H7 (cell line): ENCODE measurements at regions not wholly inside any gene's neighbourhood (a gene's known extent, or its start where the extent isn't known, plus 50 kb on each side); places are given as distances from the start of the nearest gene placed in this dataset.
"Not testable (repeated sequence)": the region's sequence is repeated elsewhere in the genome, so short reads cannot be mapped to it uniquely, and the experiment has no call there.

Experiments
- DNase-seq: peaks from one replicate; pipeline ENCODE4 v3.0.0; 2012
- H3K27me3 ChIP-seq: 2 replicates; pipeline ENCODE4 v1.6.0; 2011; ENCODE audit warnings: mild to moderate bottlenecking, low read length; ENCODE audit not compliant: control insufficient read depth, insufficient read depth
- H3K36me3 ChIP-seq: replicated peaks from 2 replicates; pipeline ENCODE4 v1.5.1; 2011; ENCODE audit warnings: low read length; ENCODE audit not compliant: control insufficient read depth, insufficient read depth
- H3K4me3 ChIP-seq: 2 replicates; pipeline ENCODE4 v1.5.1; 2011; ENCODE audit warnings: low read depth, mild to moderate bottlenecking, control low read depth, low read length, moderate library complexity; ENCODE audit not compliant: insufficient read depth

DNA sequence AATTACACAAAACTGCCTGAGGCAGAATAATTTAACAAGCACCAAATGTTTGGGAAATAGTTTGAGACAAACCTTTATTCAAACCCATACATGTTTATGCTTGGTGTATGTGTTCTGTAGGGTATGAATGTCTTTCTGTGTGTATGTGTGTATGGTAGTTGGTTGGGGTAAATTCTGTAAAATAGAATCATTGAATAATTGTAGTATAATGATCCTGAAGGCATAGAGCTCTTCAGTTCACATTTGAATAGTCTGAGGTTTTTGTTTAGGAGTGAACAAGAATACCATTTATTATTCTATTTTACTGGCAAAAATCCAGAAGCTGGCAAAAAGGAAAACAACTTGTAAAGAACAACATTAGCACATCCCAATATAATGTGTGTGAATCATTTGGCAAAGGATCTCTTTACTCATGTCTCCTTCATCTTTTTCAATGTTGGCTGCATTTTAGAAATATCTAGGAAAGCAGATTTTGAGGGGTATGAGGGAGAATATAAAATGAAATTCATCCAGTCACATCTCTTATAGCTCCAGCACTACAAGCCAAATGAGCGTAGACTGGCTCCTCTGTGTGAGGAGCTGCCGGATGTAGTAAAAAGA, 70.4 kb upstream of the XIST start:
- H3K36me3 ChIP-seq, result no peaks in the 10 kb centered on the region
- H3K4me3 ChIP-seq, result no peak overlapping the region
- no peaks in the 10 kb centered on the region for H3K27me3 ChIP-seq
- no peak for DNase-seq

DNA sequence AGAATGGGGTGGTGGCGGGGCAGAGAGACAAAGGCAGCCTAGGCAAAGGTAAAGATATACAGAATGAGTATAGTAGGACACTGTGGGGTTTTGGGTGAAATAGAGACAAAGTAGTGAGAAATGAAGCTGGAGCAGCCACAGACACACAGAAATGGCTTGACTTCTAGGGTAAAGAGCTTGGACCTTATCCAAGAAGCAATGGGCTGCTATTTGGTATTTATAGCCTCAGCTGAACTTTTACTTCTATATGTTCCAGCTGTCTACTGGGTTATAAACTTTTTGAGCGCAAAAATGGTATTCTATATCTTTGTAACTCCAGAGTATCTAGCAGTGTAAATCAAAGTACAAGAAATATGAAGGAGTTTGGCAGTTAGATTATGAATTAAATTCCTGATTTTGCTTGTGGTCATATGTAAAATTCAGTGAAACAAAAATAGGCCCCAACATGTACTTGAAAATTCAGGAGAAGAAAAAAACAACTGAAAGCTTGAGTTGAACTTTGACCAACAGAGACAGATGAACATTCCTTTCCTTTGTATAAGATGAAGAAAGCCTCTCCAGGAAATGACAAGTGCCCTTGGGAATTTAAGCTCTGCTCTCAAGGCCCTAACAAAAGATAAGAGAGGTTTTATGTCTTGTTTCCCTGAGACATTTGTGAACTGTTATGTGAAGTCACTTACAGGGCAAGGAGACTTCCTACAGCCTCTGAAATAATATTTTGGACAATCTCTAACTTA, 64.6 kb upstream of the XIST start:
- Histone ChIP-seq H3K27me3 (no peaks in the 10 kb centered on the region), H3K36me3 (no peaks in the 10 kb centered on the region), H3K4me3 (no peak overlapping the region)
- peak; percentile 32 for DNase-seq

DNA sequence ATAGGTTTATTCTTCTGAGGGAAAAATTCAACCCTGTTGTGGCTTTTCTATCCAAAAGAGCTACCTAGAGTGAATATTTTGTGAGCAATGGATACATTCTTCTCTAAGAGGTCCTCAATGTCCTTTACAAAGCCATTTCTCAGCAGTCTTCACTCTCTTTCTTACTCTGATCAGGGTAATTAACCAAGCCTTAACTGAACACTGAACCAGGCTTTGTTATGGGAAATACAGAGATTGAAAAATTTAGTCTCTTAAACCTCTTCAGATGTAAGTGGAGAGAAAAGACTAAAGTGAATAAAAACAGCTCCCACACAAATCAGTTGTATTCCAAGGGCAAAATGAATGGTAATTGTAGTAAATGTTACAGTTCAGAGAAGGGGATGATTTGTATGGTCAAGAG, 64.0 kb upstream of the XIST start:
- H3K27me3 ChIP-seq, result no peaks in the 10 kb centered on the region
- no peak for DNase-seq
- H3K36me3 ChIP-seq, result no peaks in the 10 kb centered on the region
- H3K4me3 ChIP-seq, result no peak overlapping the region

DNA sequence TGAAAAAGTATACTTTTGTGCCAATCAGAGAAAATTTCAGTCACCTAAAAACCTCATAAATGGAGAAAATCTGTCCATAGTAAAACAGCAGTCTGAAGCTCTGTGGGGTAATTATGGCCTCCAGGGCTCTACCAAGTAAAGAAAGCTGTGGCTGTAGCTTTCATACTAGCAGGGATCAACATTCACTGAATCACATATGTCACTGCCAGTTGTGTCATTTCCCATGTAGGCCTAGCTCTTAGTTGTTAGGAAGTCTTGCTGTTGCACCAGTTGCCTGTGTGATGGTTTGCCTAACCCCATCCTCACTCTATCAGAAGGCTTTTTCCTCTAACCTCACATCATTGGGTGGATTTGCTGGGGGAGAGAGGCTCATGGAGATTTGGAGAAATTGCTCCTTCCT, 62.3 kb upstream of the XIST start:
- H3K4me3 ChIP-seq, DNase-seq, H3K36me3 ChIP-seq, H3K27me3 ChIP-seq: not testable (repeated sequence)

DNA sequence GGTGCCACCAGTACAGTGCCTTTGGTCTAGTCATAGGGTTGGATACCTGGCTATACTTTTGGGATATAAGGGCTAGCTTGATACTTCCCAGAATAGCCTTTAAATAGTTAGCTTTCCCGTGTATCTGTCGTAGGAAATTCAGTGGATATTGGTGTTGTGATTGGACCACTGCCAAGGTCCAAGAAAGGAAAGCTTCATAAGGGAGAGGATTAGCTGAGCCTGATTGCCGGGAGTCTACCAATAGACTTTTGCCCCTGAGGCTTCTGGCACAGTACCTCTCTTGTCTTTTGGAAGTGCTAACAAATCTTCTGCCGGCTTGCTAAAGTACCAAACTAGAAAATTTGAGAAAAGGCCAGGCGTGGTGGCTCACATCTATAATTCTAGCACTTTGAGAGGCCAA, 61.1 kb upstream of the XIST start:
- H3K36me3 ChIP-seq, result no peaks in the 10 kb centered on the region
- H3K27me3 ChIP-seq, result no peaks in the 10 kb centered on the region
- no peak for DNase-seq
- no peak overlapping the region for H3K4me3 ChIP-seq

DNA sequence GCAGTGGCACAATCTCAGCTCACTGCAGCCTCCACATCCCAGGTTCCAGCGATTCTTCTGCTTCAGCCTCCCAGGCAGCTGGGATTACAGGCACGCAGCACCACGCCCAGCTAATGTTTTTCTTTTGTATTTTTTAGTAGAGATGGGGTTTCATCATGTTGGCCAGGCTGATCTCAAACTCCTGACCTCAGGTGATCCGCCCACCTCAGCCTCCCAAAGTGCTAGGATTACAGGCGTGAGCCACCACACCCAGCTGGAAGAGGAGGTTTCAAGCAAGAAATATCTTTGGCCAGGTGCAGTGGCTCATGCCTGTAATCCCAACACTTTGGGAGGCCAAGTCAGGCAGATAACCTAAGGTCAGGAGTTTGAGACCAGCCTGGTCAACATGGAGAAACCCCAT, 59.4 kb upstream of the XIST start:
- not testable (repeated sequence) for H3K27me3 ChIP-seq, DNase-seq, H3K4me3 ChIP-seq, H3K36me3 ChIP-seq

DNA sequence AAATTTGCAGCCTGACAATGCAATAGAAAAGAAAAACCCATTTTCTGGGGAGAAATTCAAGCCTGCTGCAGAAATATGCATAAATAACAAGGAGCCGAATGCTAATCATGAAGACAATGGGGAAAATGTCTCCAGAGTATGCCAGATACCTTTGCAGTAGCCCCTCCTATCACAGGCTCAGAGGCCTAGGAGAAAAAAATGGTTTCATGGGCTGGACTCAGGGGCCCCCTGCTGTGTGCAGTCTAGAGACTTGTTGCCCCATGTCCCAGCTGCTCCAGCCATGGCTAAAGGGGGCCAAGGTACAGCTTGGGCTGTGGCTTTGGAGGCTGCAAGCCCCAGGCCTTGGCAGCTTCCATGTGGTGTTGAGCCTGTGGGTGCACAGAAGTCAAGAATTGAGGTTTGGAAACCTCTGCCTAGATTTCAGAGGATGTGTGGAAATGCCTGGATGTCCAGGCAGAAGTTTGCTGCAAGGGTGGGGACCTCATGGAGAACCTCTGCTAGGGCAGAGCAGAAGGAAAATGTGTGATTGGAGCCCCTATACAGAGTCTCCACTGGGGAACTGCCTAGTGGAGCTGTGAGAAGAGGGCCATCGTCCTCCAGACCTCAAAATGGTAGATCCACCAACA, 53.3 kb upstream of the XIST start:
- not testable (repeated sequence) for H3K36me3 ChIP-seq, H3K27me3 ChIP-seq, H3K4me3 ChIP-seq, DNase-seq

DNA sequence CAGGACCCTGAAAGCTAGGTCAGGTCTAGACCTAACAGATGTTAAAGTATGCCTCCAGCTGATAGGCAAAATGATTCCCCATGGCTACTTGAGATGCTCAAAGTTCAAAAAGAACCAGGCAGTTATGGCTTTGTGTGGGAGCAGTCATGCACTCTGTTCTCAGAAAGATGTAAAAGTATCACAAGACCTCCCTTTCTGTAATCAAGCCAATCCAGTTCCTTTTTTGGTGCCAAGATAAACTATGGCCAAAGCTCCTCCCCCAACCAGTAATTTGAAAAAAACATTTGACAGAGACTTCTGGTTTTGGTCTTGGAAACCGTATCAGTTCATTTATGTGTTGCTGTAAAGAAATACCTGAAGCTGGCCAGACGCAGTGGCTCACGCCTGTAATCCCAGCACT, 51.4 kb upstream of the XIST start:
- Histone ChIP-seq H3K27me3 (no peaks in the 10 kb centered on the region), H3K4me3 (no peak overlapping the region), H3K36me3 (no peaks in the 10 kb centered on the region)
- DNase-seq, result no peak
